GM23338 (cell line): ENCODE measurements at regions not wholly inside any gene's neighbourhood (a gene's known extent, or its start where the extent isn't known, plus 50 kb on each side); places are given as distances from the start of the nearest gene placed in this dataset.

Experiments
- ATAC-seq: fragments of 200-7000 bp; cut with Tn5 transposase; 3 replicates; pipeline ENCODE4 v1.9.1; 2020
- DNase-seq: peaks from one replicate; pipeline ENCODE4 v3.0.0-alpha.2; 2015; ENCODE audit warnings: low spot score
- H2AFZ ChIP-seq: fragments of 200-600 bp; sonication (generic); 2 replicates; pipeline ENCODE4 v1.8.0; 2016; ENCODE audit warnings: antibody characterized with exemption, mild to moderate bottlenecking, moderate library complexity
- H3F3A ChIP-seq: fragments of 200-600 bp; sonication (generic); replicated peaks from 2 replicates; pipeline ENCODE4 v1.8.0; 2017; ENCODE audit warnings: antibody characterized with exemption, mixed run types, low read depth
- H3K27ac ChIP-seq: fragments of 200-600 bp; sonication (generic); 2 replicates; pipeline ENCODE4 v1.6.1; 2016; ENCODE audit warnings: low read depth
- H3K27me3 ChIP-seq: fragments of 200-600 bp; sonication (generic); 2 replicates; pipeline ENCODE4 v1.8.0; 2016; ENCODE audit warnings: mild to moderate bottlenecking, mixed run types, moderate library complexity; ENCODE audit not compliant: insufficient read depth
- H3K36me3 ChIP-seq: fragments of 200-600 bp; sonication (generic); 2 replicates; pipeline ENCODE4 v1.8.0; 2016; ENCODE audit warnings: mild to moderate bottlenecking; ENCODE audit not compliant: insufficient read depth
- H3K4me1 ChIP-seq: fragments of 200-600 bp; sonication (generic); 2 replicates; pipeline ENCODE4 v1.8.0; 2016; ENCODE audit warnings: mild to moderate bottlenecking, moderate library complexity; ENCODE audit not compliant: insufficient read depth
- H3K4me2 ChIP-seq: fragments of 200-600 bp; sonication (generic); 2 replicates; pipeline ENCODE4 v1.7.1; 2017; ENCODE audit warnings: mixed run types
- H3K4me3 ChIP-seq: fragments of 200-600 bp; sonication (generic); 2 replicates; pipeline ENCODE4 v1.6.1; 2016; ENCODE audit warnings: mixed run types
- H3K79me2 ChIP-seq: fragments of 200-600 bp; sonication (generic); replicated peaks from 2 replicates; pipeline ENCODE4 v1.8.0; 2017; ENCODE audit warnings: mild to moderate bottlenecking; ENCODE audit not compliant: insufficient read depth
- H3K9me2 ChIP-seq: fragments of 200-600 bp; sonication (generic); 2 replicates; pipeline ENCODE4 v1.8.0; 2017; ENCODE audit not compliant: insufficient read depth
- H4K20me1 ChIP-seq: fragments of 200-600 bp; sonication (generic); replicated peaks from 2 replicates; pipeline ENCODE4 v1.8.0; 2017; ENCODE audit warnings: mild to moderate bottlenecking; ENCODE audit not compliant: insufficient read depth
- H3K27ac Mint-ChIP-seq: 2 replicates; pipeline ENCODE4 v1.8.0; 2020; ENCODE audit warnings: inconsistent platforms, mild to moderate bottlenecking, moderate library complexity, mixed read lengths
- H3K27me3 Mint-ChIP-seq: 3 replicates; pipeline ENCODE4 v1.8.0; 2022; ENCODE audit warnings: low read depth, mild to moderate bottlenecking, moderate library complexity, mixed read lengths, inconsistent platforms; ENCODE audit not compliant: insufficient read depth, poor library complexity
- H3K36me3 Mint-ChIP-seq: 3 replicates; pipeline ENCODE4 v1.8.0; 2021; ENCODE audit warnings: low read depth, mild to moderate bottlenecking, inconsistent platforms, moderate library complexity, mixed read lengths
- H3K4me1 Mint-ChIP-seq: 3 replicates; pipeline ENCODE4 v1.8.0; 2020; ENCODE audit warnings: mild to moderate bottlenecking, inconsistent platforms, mixed read lengths
- H3K4me3 Mint-ChIP-seq: 3 replicates; pipeline ENCODE4 v1.8.0; 2021; ENCODE audit warnings: moderate library complexity, mild to moderate bottlenecking, inconsistent platforms, mixed read lengths
- H3K9me3 Mint-ChIP-seq: 3 replicates; pipeline ENCODE4 v1.8.0; 2020; ENCODE audit warnings: moderate library complexity, mild to moderate bottlenecking, inconsistent platforms, mixed read lengths
- CREB1 ChIP-seq: fragments of 250-450 bp; sonication (Bioruptor Pico); IDR thresholded peaks from 2 replicates; pipeline ENCODE4 v1.5.0; 2020; ENCODE audit warnings: low read depth, mild to moderate bottlenecking, moderate library complexity
- CTCF ChIP-seq, 2 experiments: fragments of 200-600 bp in 1 of 2; sonication (generic) in 1 of 2; conservative IDR thresholded peaks; 2 replicates each; pipeline versions ENCODE4 v1.5.1 to v1.6.1; 2016 to 2017; ENCODE audit warnings: antibody characterized with exemption in 2 of 2, low read depth in 2 of 2, mild to moderate bottlenecking in 2 of 2, moderate library complexity in 1 of 2
- ETS1 ChIP-seq: IDR thresholded peaks from 2 replicates; pipeline ENCODE4 v1.6.1; 2016; ENCODE audit warnings: antibody characterized with exemption
- EZH2 ChIP-seq: fragments of 200-600 bp; sonication (generic); IDR thresholded peaks from one replicate; pipeline ENCODE4 v1.8.0; 2017; ENCODE audit warnings: antibody characterized with exemption, mild to moderate bottlenecking, low read depth; ENCODE audit not compliant: unreplicated experiment
- EZH2phosphoT487 ChIP-seq: fragments of 200-600 bp; sonication (generic); IDR thresholded peaks from one replicate; pipeline ENCODE4 v1.8.1; 2018; ENCODE audit warnings: antibody characterized with exemption; ENCODE audit not compliant: unreplicated experiment
- JUNB ChIP-seq: IDR thresholded peaks from one replicate; pipeline ENCODE4 v1.6.1; 2016; ENCODE audit warnings: antibody characterized with exemption; ENCODE audit not compliant: unreplicated experiment
- NANOG ChIP-seq: IDR thresholded peaks from 2 replicates; pipeline ENCODE4 v1.6.1; 2016; ENCODE audit warnings: antibody characterized with exemption, borderline replicate concordance
- POLR2AphosphoS5 ChIP-seq: IDR thresholded peaks from 2 replicates; pipeline ENCODE4 v1.6.1; 2016; ENCODE audit warnings: antibody characterized with exemption, low read depth
- REST ChIP-seq: IDR thresholded peaks from one replicate; pipeline ENCODE4 v1.6.1; 2018; ENCODE audit warnings: antibody characterized with exemption; ENCODE audit not compliant: unreplicated experiment
- STAT1 ChIP-seq: IDR thresholded peaks from one replicate; pipeline ENCODE4 v1.6.1; 2016; ENCODE audit warnings: antibody characterized with exemption; ENCODE audit not compliant: unreplicated experiment
- ZNF114 ChIP-seq: fragments of 250-450 bp; sonication (Bioruptor Pico); IDR thresholded peaks from 2 replicates; pipeline ENCODE4 v1.5.0; 2020; ENCODE audit warnings: mild to moderate bottlenecking, moderate library complexity
- ZNF331 ChIP-seq: fragments of 250-450 bp; sonication (Bioruptor Pico); IDR thresholded peaks from 2 replicates; pipeline ENCODE4 v1.5.0; 2020; ENCODE audit warnings: low read depth, mild to moderate bottlenecking, moderate library complexity
- ZNF462 ChIP-seq: fragments of 250-450 bp; sonication (Bioruptor Pico); IDR thresholded peaks from 2 replicates; pipeline ENCODE4 v1.5.0; 2020; ENCODE audit warnings: mild to moderate bottlenecking, moderate library complexity

- Histone ChIP-seq H3K36me3 (no peaks in the 10 kb centered on the region), H3K9me2 (no peaks in the 10 kb centered on the region), H3K79me2 (no peaks in the 10 kb centered on the region), H3K27ac (peak overlapping the region; percentile 27), H4K20me1 (no peaks in the 10 kb centered on the region), H3K4me3 (no peak overlapping the region), H2AFZ (no peak overlapping the region), H3K4me2 (peak overlapping the region; percentile 35; the same call in 1 of the 2 replicates), H3K27me3 (no peaks in the 10 kb centered on the region), H3F3A (no peaks in the 10 kb centered on the region), H3K4me1 (peaks cover 42% of the 10 kb centered on the region)
- no peak for DNase-seq
- H3K27ac Mint-ChIP-seq, result no peak overlapping the region
- peaks cover 6% of the 10 kb centered on the region for H3K36me3 Mint-ChIP-seq
- TF ChIP-seq ZNF114 (CRISPR knock-in tag) (no peak), JUNB (no peak), CTCF (conservative IDR thresholded peaks at IDR 0.05; ENCODE audit: low read depth in 2 of 2) (no peak), EZH2phosphoT487 (no peak), CREB1 (CRISPR knock-in tag) (no peak), NANOG (no peak), ETS1 (no peak), STAT1 (no peak), ZNF462 (CRISPR knock-in tag) (no peak), EZH2 (no peak), POLR2AphosphoS5 (no peak), ZNF331 (no peak), REST (no peak)
- peaks cover 49% of the 10 kb centered on the region for H3K4me1 Mint-ChIP-seq
- peak; percentile 13; the same call in 2 of the 3 replicates for ATAC-seq
- no peak overlapping the region for H3K4me3 Mint-ChIP-seq
- H3K9me3 Mint-ChIP-seq, result peaks cover 5% of the 10 kb centered on the region; the same call in 1 of the 3 replicates
- peaks cover 9% of the 10 kb centered on the region for H3K27me3 Mint-ChIP-seq
Measured at GRCh38 chr4:87911252-87911774, 64.2 kb upstream of the SPP1 start.
